ENCODE measurements at regions not wholly inside any gene's neighbourhood (a gene's known extent, or its start where the extent isn't known, plus 50 kb on each side); places are given as distances from the start of the nearest gene placed in this dataset.

DNA sequence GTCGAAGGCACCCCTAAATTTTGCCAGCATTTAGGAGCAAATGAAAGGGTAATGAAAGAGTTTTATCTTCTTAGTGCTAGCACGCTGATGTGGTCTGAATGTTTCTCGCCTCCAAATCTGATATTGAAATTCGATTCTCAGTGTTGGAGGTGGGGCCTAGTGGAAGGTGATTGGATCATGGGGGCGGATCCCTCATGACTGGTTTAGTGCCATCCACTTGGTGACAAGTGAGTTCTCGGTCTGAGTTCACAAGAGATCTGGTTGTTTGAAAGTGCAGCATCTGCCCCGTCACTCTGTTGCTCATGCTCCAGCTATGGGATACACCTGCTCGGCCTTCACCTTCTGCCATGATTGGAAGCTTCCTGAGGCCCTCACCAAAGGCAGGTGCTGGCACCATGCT lies 75.1 kb upstream of the ZBTB40 start:
- Histone ChIP-seq H3K9me3 (no peaks in the 10 kb centered on the region), H3K4me1 (no peaks in the 10 kb centered on the region), H3K27ac (no peak overlapping the region), H3K36me3 (no peaks in the 10 kb centered on the region), H3K4me3 (no peak overlapping the region), H3K27me3 (peaks cover 8% of the 10 kb centered on the region)
- intact Hi-C loops (cut with DNase I; ENCODE audit: low total_unique reads) (no loop called here), in situ Hi-C loops (cut with MboI; ENCODE audit: low pct_ligation_motif_present in 1 of 4, low pct_unique_long_range_greater_than_20kb in 1 of 4, low sequenced_read_pairs in 3 of 4) (no loop called here)
- 79 to 83% methylated on average over 3 to 8 of the region's 8 CpGs for WGBS, 2 donors (ENCODE audit: low coverage in 1 of 2)
- no peak for TF ChIP-seq EP300 (IDR thresholded peaks at IDR 0.05; ENCODE audit: low read depth)
- TF ChIP-seq, protein P1, sequence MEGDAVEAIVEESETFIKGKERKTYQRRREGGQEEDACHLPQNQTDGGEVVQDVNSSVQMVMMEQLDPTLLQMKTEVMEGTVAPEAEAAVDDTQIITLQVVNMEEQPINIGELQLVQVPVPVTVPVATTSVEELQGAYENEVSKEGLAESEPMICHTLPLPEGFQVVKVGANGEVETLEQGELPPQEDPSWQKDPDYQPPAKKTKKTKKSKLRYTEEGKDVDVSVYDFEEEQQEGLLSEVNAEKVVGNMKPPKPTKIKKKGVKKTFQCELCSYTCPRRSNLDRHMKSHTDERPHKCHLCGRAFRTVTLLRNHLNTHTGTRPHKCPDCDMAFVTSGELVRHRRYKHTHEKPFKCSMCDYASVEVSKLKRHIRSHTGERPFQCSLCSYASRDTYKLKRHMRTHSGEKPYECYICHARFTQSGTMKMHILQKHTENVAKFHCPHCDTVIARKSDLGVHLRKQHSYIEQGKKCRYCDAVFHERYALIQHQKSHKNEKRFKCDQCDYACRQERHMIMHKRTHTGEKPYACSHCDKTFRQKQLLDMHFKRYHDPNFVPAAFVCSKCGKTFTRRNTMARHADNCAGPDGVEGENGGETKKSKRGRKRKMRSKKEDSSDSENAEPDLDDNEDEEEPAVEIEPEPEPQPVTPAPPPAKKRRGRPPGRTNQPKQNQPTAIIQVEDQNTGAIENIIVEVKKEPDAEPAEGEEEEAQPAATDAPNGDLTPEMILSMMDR (IDR thresholded peaks at IDR 0.05), result no peak
- no peak for TF ChIP-seq POLR2AphosphoS5 (IDR thresholded peaks at IDR 0.05)
- TF ChIP-seq POLR2A (IDR thresholded peaks at IDR 0.05), result no peak
- no peak for DNase-seq

DNA sequence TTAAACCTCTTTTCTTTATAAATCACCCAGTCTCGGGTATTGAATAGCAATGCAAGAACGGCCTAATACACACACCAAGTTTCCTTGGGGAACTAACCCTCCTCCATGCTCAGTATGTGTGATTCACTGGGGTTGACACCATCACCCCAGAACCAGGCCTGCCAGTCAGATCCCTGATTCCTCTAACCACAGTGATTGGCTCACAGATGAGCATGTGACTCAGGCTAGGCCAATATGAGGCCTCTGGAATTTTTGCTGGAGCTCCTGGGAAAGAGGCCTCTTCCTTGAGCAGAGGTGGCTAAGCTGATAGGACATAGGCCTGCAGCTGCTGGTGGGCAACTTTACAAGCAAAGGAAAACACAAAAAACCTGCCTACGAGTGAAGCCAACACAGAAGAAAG lies 74.7 kb upstream of the ZBTB40 start:
- H3K27ac ChIP-seq, result no peak overlapping the region
- no peaks in the 10 kb centered on the region for H3K36me3 ChIP-seq
- in situ Hi-C loops (cut with MboI; ENCODE audit: low pct_ligation_motif_present in 1 of 4, low pct_unique_long_range_greater_than_20kb in 1 of 4, low sequenced_read_pairs in 3 of 4), result no loop called here
- 83% methylated on average over 3 of the region's 3 CpGs; no CpG with 5 or more reads in 1 of the 2 donors for WGBS, 2 donors (ENCODE audit: low coverage in 1 of 2)
- TF ChIP-seq, protein P1 (IDR thresholded peaks at IDR 0.05), result no peak
- no peak for TF ChIP-seq POLR2AphosphoS5 (IDR thresholded peaks at IDR 0.05)
- no peak for TF ChIP-seq EP300 (IDR thresholded peaks at IDR 0.05; ENCODE audit: low read depth)
- no peak for TF ChIP-seq POLR2A (IDR thresholded peaks at IDR 0.05)
- no peak overlapping the region for H3K4me3 ChIP-seq
- intact Hi-C loops (cut with DNase I; ENCODE audit: low total_unique reads), result no loop called here
- H3K27me3 ChIP-seq, result peaks cover 5% of the 10 kb centered on the region
- no peaks in the 10 kb centered on the region for H3K9me3 ChIP-seq
- no peak for DNase-seq
- H3K4me1 ChIP-seq, result no peaks in the 10 kb centered on the region

DNA sequence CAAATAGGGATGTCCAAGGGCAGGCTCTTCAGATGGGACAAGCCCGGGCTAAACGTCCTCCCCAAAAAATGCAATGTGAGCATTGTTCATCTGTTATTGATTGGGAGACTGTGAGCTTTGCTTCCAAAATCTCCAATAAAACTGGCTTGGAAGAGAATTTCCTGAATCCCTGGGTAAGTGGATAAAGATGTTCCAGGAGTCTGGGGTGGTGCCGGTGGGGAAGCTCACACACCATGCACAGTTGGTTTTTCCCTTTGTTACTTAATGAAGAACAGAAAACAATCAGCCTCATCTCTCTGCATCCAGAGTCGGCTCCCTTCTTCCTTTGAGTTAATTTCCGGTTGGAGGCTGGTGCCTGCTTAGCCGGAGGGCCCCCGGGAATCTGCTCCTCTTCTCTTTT lies 72.1 kb upstream of the ZBTB40 start:
- WGBS, 2 donors (ENCODE audit: low coverage in 1 of 2), result 53 to 100% methylated on average over 1 to 7 of the region's 7 CpGs
- intact Hi-C loops (cut with DNase I; ENCODE audit: low total_unique reads) (no loop called here), in situ Hi-C loops (cut with MboI; ENCODE audit: low pct_ligation_motif_present in 1 of 4, low pct_unique_long_range_greater_than_20kb in 1 of 4, low sequenced_read_pairs in 3 of 4) (no loop called here)
- H3K36me3 ChIP-seq, result no peaks in the 10 kb centered on the region
- no peaks in the 10 kb centered on the region for H3K9me3 ChIP-seq
- TF ChIP-seq EP300 (IDR thresholded peaks at IDR 0.05; ENCODE audit: low read depth), result no peak
- TF ChIP-seq POLR2AphosphoS5 (IDR thresholded peaks at IDR 0.05), result no peak
- TF ChIP-seq POLR2A (IDR thresholded peaks at IDR 0.05), result no peak
- TF ChIP-seq, protein P1 (IDR thresholded peaks at IDR 0.05), result no peak
- no peak for DNase-seq
- H3K4me3 ChIP-seq, result no peak overlapping the region
- peaks cover 3% of the 10 kb centered on the region for H3K27me3 ChIP-seq
- H3K27ac ChIP-seq, result no peak overlapping the region
- no peaks in the 10 kb centered on the region for H3K4me1 ChIP-seq

DNA sequence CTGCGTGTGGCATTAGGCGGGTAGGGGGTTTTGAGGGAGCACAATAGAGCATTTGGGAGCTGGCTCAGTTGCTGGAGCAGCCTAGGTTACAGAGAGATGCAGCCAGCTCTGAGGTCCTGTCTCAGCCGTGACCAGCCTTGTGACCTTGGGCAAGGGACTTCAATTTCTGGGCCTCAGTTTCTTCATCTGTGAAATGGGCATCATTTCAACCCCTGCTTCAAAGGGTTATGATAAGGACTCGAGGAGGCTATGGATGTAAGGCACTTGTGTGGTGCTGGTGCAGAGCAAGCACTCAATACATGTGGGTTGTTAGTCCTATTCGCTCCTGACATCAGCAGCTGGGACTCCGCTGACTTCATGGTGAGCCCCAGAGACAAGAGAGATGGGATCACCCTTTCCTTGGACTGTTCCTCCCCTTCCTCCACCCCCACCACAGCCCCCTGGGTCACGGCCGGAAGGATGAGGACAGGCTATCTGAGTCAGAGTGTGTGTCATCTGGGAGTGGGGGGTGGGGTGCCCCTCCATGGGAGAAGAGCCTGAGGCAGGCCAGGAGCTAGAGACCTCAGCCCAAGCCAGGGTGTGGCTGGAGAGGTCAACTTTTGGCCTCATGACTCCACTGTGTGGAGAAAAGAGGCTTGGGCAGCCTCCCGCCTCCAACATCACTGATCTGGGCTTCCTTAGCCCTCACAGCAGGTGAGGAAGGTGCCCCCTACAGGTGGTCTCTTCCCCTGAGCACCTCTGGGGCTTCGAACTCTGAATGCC lies 71.4 kb upstream of the ZBTB40 start:
- Histone ChIP-seq H3K4me3 (no peak overlapping the region), H3K9me3 (no peaks in the 10 kb centered on the region), H3K4me1 (no peaks in the 10 kb centered on the region), H3K27me3 (peaks cover 3% of the 10 kb centered on the region), H3K27ac (no peak overlapping the region), H3K36me3 (no peaks in the 10 kb centered on the region)
- intact Hi-C loops (cut with DNase I; ENCODE audit: low total_unique reads) (no loop called here), in situ Hi-C loops (cut with MboI; ENCODE audit: low pct_ligation_motif_present in 1 of 4, low pct_unique_long_range_greater_than_20kb in 1 of 4, low sequenced_read_pairs in 3 of 4) (no loop called here)
- no peak for DNase-seq
- TF ChIP-seq, protein P1 (IDR thresholded peaks at IDR 0.05), result no peak
- TF ChIP-seq EP300 (IDR thresholded peaks at IDR 0.05; ENCODE audit: low read depth) (no peak), POLR2A (IDR thresholded peaks at IDR 0.05) (no peak), POLR2AphosphoS5 (IDR thresholded peaks at IDR 0.05) (no peak)
- 76% methylated on average over 8 of the region's 10 CpGs; no CpG with 5 or more reads in 1 of the 2 donors for WGBS, 2 donors (ENCODE audit: low coverage in 1 of 2)
